ENCODE measurements at regions not wholly inside any gene's neighbourhood (a gene's known extent, or its start where the extent isn't known, plus 50 kb on each side); places are given as distances from the start of the nearest gene placed in this dataset.
"Not testable (repeated sequence)": the region's sequence is repeated elsewhere in the genome, so short reads cannot be mapped to it uniquely, and the experiment has no call there.

- DNase-seq, result not testable (repeated sequence)
Observed at GRCh38 chr7:29703830-29704229, 102.5 kb upstream of the WIPF3 start.

- DNase-seq, result not testable (repeated sequence)
Observed at GRCh38 chr7:29709002-29709401, 97.3 kb upstream of the WIPF3 start.

- DNase-seq, result not testable (repeated sequence)
Observed at GRCh38 chr7:29723127-29723526, 83.2 kb upstream of the WIPF3 start.

- no peak for DNase-seq
Observed at GRCh38 chr7:29723599-29723998, 82.7 kb upstream of the WIPF3 start.

GRCh38 chr7:29729534-29730165 lies 76.7 kb upstream of the WIPF3 start:
- DNase-seq, result not testable (repeated sequence)

- DNase-seq, result no peak
Observed at GRCh38 chr7:29734246-29734731, 72.0 kb upstream of the WIPF3 start.

GRCh38 chr7:29747645-29748245 lies 58.6 kb upstream of the WIPF3 start:
- DNase-seq, result not testable (repeated sequence)

GRCh38 chr7:29748286-29749099 lies 57.8 kb upstream of the WIPF3 start:
- DNase-seq, result no peak

- no peak for DNase-seq
Observed at GRCh38 chr7:29749701-29750321, 56.5 kb upstream of the WIPF3 start.

GRCh38 chr7:29750373-29750940 lies 55.9 kb upstream of the WIPF3 start:
- not testable (repeated sequence) for DNase-seq

- DNase-seq, result not testable (repeated sequence)
Observed at GRCh38 chr7:29751012-29751411, 55.3 kb upstream of the WIPF3 start.

- DNase-seq, result no peak
Observed at GRCh38 chr7:29754874-29755490, 51.3 kb upstream of the WIPF3 start.

All from T-helper 1 cell (primary cell).